Activated CD4-positive, alpha-beta T cell treated with anti-CD3 and anti-CD28 coated beads, Interleukin-10, Interleukin-2, amounts not matched to agents 100 ng/mL and 50 ng/mL, durations not matched to agents 16 hours and 8 hours (primary cell): ENCODE measurements at regions not wholly inside any gene's neighbourhood (a gene's known extent, or its start where the extent isn't known, plus 50 kb on each side); places are given as distances from the start of the nearest gene placed in this dataset.
A peak's percentile ranks its signal among the peaks of the same experiment; 100 is the strongest.
"Not testable (repeated sequence)": the region's sequence is repeated elsewhere in the genome, so short reads cannot be mapped to it uniquely, and the experiment has no call there.

Experiments used
- DNase-seq: peaks from one replicate; pipeline ENCODE4 v3.0.0-alpha.2; 2020

- DNase-seq, result no peak
Measured at GRCh38 chr11:86749821-86750401, 50.4 kb upstream of the PRSS23 start.

- no peak for DNase-seq
Measured at GRCh38 chr11:86749376-86749775, 51.0 kb upstream of the PRSS23 start.

- no peak for DNase-seq
Measured at GRCh38 chr11:86748296-86748695, 52.0 kb upstream of the PRSS23 start.

GRCh38 chr11:86747801-86748200 lies 52.5 kb upstream of the PRSS23 start:
- DNase-seq, result no peak

- DNase-seq, result no peak
Measured at GRCh38 chr11:86746514-86746913, 53.8 kb upstream of the PRSS23 start.

GRCh38 chr11:86745571-86745970 lies 54.8 kb upstream of the PRSS23 start:
- no peak for DNase-seq

GRCh38 chr11:86743223-86744118 lies 56.9 kb upstream of the PRSS23 start:
- DNase-seq, result peak; percentile 81

GRCh38 chr11:86741839-86742805 lies 58.2 kb upstream of the PRSS23 start:
- DNase-seq, result peak; percentile 41

GRCh38 chr11:86741484-86741835 lies 58.9 kb upstream of the PRSS23 start:
- no peak for DNase-seq

- peak; percentile 76 for DNase-seq
Measured at GRCh38 chr11:86740628-86741483, 59.5 kb upstream of the PRSS23 start.

- no peak for DNase-seq
Measured at GRCh38 chr11:86738568-86738967, 61.8 kb upstream of the PRSS23 start.

- no peak for DNase-seq
Measured at GRCh38 chr11:86737737-86738136, 62.6 kb upstream of the PRSS23 start.

GRCh38 chr11:86737230-86737629 lies 63.1 kb upstream of the PRSS23 start:
- no peak for DNase-seq

- no peak for DNase-seq
Measured at GRCh38 chr11:86736291-86737143, 63.8 kb upstream of the PRSS23 start.

- DNase-seq, result no peak
Measured at GRCh38 chr11:86735451-86736290, 63.3 kb upstream of the ME3 start.

GRCh38 chr11:86732739-86733138 lies 60.3 kb upstream of the ME3 start:
- DNase-seq, result not testable (repeated sequence)

GRCh38 chr11:86732286-86732685 lies 59.9 kb upstream of the ME3 start:
- DNase-seq, result not testable (repeated sequence)

- not testable (repeated sequence) for DNase-seq
Measured at GRCh38 chr11:86729576-86729975, 57.2 kb upstream of the ME3 start.

- DNase-seq, result no peak
Measured at GRCh38 chr11:86728562-86728961, 56.1 kb upstream of the ME3 start.

- no peak for DNase-seq
Measured at GRCh38 chr11:86726770-86727504, 54.5 kb upstream of the ME3 start.
